ENCODE measurements at regions not wholly inside any gene's neighbourhood (a gene's known extent, or its start where the extent isn't known, plus 50 kb on each side); places are given as distances from the start of the nearest gene placed in this dataset.

DNA sequence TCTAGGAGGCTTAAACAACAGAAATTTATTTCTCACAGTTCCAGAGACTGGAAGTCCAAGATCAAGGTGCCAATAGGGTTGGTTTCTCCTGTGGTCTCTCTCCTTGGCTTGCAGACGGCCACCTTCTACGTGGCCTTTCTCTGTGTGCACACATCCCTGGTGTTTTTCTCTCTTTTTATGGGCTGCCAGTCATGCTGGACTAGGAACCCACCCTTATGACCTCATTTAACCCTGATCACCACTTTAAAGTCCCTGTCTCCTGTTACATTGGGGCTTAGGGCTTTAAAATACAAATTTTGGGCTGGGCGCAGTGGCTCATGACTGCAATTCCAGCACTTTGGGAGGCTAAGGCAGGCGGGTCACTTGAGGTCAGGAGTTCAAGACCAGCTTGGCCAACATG, 157.1 kb downstream of the TLE1 start:
- DNase-seq: no peak

DNA sequence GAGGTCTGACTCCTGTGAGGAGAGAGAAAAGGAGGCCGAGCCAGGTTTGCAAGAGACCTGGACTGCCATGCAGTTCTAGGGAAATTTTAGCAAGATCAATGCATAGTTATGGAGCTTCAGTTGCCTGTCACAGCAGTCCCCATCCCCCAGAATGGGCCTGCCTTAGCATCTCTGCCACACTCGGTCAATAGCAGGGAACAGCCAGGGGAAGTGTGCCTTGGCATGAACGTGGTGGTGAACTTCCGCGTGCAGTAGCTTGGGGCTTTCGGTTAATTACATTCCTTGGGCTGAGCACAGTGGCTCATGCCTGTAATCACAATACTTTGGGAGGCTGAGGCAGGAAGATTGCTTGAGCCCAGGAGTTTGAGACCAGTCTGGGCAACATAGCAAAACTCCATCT, 157.8 kb downstream of the TLE1 start:
- no peak for DNase-seq

DNA sequence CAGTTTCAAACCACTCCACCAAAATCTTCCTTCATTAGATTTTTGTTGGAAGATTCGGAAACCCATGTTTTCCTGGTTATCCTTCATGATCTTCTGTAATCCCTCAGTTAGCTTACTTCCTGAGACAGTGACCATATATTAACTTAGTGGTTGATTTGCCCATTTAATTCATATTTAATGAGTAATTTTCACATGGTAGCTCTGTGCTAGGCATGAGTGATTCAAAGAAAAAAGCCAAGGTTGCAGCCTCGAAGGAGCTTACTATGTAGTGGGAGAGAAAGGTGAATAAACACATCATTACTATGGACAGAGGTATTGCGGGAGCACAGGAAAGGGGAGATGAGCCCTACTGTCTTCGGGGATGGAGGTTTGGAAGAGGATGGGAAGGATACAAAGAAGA, 158.5 kb downstream of the TLE1 start:
- DNase-seq: no peak

DNA sequence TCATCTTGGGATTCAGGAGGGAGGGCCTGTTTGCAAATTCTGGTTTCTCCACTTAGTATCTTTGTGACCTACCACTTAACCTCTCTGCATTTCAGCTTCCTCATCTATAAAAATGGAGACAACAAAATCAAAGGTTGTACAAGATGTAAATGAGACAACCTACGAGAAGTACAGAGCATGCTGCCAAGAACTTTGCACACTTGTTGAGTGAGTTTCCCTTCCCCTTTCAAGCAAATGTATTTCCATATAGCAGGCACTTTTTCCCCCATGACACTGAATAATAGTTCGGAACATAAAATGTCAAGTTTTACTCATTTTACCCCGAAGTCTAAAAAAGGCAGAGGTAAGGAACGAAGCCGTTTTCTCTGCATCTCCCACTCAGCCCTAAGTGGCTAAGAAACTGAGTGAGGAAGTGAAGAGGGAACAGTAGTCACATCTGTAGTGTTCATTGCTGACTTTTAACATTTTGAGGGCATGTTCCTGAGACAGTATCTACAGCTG, 159.0 kb downstream of the TLE1 start:
- no peak for DNase-seq

DNA sequence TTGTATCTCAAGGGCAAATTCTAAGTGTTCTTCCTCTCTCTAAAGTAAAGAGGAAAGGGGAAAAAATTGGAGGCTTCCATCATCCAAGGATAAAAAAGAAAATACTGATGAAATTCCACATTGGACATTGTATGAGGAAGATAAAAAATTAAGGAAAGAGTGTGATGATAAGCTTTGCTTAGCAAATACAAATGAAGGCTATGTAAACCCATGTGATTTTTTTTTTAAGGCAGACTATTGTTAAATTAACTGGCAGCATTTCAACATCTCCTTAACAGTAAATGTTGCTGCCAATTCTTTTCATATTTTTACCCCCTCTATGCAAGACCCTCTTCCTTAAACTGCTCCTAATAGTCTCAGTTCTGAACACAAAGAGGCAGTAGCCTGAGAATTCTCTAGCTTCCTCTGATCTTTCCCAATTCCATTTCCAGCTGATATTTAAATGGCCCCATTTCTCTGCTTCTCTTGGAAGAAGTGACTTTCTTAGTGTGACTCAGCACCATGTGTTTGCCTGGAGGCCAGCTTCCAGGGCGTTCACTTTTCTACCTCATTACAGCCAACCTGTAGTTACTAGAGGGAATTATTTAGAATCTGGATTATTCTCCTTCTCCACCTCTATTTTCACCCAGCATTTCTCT, 159.7 kb downstream of the TLE1 start:
- no peak for DNase-seq

DNA sequence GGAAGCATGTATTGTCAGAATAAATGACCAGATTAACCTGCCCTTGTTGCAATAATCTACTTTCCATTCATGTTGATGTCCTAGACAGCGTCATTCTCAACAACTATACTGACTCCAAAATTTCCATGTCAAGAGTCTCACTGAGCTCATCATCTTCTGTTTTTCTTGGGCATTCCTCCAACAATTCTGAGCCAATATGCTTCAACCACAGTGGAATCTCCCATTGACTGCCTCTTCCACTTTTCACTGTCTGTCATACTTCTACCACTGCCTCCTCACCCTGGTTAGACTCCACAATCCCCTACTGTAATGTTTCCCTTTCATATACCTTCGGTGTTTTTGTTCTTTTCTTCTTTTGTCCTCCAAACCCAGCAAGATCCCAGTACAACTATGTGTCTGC, 162.8 kb downstream of the TLE1 start:
- no peak for DNase-seq

DNA sequence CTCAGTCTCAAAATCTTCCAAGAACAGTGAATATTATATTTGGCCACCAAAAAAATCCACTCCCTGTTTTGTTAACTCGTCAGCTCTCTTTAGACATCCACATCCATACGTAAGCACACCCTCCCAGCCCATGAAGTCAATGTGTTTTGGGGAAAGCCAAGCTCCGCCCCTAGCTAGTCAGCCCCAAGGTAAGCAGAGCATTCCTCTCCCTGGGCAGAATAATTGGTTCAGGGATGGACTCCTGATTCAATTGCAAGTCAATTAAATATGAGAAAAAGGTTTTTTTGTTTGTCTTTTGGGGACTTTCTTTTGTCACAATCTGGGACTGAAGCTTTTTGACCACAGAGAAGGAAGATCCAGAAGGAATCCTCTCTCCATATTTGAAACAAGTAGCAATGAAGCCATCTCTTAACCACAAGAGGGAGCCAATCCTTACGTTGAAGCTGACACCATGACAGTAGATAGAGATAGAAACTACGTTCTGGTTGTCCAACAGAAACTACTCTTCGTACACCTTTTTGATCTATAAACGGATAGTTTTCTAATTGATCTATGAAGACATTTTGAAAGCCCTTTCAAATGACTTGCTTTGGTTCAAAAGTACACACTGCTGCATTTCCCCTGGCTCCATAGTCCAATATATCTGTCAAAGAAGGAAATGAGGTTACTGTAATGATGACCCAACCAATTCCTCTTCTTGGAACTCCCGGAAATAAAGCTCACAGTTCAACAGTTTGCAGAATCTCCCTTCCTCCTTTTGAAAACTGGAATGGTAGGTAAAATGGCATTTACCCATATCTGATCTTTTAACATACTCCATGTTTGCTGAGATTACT, 166.4 kb downstream of the TLE1 start:
- no peak for DNase-seq

DNA sequence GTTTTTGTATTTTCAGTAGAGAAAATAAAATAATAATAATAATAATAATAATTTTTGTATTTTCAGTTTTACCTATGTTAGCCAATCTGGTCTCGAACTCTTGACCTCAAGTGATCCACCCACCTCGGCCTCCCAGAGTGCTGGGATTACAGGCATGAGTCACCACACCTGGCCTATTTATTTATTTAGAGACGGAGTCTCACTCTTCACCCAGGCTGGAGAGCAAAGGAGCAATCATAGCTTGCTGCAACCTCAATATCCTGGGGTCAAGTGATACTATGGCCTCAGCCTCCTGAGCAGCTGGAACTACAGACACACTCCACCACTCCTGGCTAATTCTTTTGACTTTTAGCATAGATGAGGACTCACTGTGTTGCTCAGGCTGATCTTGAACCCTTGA, 167.5 kb downstream of the TLE1 start:
- DNase-seq: no peak

DNA sequence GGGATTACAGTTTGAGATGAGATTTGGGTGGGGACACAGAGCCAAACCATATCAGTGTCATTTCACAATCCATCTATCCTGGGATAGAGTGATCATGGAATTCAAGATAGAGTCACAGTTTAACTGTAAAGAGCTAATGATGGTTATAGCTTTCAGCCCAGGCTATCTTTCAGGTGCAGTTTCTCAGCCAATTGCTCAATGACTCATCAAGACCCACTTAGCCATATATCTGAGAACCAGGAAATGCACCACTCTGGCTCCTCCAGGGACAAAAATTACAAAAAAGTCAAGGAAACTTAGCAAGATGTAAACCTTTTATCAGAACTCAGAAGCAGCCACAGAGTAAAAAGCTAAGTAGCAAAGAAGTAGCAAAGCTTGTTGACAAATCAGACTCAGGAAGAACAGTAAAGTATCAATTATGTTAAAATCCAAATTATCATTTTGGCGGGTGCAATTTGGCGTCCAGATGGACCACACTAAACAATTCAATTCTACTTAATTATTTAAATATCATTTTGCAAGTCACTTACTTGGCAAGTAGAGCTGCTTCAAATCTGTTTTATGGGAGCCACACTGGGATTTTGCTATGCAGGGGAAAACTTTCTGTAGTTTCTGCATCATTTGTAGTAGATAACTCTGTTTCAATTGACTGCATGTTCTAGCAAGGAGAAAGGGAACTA, 169.4 kb downstream of the TLE1 start:
- no peak for DNase-seq

DNA sequence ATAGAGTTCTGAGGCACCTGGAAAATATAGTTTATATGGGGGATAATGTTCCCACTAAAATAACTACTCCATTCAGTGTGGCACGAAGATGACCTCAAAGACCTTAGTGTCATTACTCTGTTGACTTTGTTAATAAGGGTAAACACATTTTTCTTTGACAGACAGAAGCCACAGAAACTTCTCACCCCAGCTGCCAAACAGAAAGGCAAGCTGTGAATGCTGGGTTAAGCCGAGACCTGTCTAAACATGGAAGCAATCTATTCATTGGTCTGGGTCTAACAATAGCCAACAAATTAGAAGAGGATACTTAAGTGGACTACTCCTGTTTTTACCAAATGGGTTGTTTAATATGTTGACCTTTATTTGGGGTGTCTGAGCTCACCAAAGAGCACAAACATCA, 171.4 kb downstream of the TLE1 start:
- DNase-seq: no peak

DNA sequence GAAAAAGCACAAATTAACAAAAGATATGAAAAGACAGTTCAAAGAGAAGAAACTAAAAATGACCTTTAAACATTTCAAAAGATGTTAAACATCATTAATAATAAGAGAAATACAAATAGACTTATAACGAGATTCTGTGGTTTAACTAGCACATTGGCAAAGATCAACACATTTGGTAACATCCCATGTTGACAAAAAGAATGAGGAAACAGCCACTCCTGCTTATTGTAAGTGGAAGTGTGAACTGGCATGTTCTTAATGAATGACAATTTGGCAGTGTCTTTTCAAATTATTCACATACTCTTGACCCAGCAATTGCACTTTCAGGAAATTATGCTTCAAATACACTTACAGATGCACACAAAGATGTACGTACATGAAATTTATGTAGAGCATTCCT, 176.3 kb downstream of the TLE1 start:
- no peak for DNase-seq

DNA sequence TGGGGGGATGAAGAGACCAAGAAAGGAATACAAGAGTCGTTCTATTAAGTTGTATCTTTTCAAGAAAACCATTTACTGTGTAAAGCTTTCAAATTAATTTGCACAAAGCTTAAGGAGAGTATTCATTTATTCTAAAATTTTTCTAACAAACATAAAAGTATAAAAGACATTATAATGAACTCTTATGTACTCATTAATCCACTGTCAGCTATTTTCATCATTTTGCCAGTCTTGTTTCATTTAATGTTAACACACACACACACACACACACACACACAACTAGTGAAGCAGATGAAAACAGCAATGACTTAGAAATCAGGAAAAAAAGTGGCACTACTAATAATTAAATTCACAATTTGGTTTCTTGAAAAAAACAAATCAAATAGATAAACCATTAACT, 176.7 kb downstream of the TLE1 start:
- no peak for DNase-seq

DNA sequence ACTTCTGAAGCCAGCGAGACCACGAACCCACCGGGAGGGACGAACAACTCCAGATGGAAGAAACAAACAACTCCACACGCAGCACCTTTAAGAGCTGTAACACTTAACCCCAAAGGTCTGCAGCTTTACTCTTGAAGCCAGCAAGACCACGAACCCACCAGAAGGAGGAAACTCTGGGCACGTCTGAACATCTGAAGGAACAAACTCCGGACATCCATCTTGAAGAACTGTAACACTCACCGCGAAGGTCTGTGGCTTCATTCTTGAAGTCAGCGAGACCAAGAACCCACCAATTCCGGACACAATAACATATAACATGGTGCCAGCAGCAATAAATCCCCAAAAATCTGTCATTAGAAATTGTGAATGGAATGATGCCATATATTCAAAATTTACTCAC, 180.9 kb downstream of the TLE1 start:
- DNase-seq: no peak

DNA sequence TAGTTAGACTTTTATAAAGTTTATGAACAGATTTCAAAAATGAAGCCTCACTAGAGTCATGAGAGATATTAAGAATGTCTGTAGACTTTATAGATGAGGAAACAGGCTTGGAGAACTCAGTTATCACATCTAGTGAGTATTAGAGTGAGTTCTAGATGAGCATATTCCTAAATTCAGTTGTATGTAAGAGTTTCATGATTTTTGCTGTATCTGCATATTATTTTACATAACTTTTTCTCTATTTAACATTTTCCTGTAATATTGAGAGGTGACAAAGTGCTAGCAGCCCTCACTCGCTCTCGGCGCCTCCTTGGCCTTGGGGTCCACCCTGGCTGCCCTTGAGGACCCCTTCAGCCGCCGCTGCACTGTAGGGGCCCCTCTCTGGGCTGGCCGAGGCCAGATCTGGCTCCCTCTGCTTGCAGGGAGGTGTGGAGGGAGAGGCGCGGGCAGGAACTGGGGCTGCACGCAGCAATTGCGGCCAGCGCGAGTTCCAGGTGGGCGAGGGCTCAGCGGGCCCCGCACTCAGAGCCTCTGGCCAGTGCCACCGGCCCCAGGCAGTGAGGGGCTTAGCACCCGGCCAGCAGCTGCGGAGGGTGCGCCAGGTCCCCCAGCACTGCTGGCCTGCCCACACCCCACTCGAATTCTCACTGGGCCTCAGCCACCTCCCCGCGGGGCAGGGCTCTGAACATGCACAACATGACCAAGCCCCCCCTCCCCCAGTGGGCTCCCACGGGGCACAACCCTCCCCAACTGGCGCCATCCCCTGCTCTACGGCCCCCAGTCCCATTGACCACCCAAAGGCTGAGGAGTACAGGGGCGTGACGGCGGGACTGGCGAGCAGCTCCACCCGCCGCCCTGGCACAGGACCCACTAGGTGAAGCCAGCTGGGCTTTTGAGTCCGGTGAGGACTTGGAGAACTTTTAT, 182.1 kb downstream of the TLE1 start:
- DNase-seq: no peak

DNA sequence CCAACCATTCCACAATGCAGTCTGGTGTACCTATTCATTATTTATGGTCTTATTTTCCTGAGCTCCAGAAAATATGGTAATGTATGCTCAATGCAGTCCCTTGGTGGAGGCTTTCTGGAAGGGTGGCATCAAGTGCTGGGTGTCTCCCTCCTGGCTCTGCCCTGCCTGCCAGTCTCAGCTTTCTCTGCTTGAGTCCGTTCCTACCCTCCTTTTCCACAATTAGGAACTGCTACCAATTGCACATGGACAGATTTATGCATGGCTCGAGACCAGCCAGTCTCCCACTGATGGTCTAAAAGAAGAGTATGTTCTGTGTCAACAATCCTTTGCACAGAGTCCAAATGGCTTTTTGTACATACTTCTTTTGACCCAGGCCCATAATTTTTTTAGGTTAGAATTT, 189.8 kb downstream of the TLE1 start:
- DNase-seq: no peak

DNA sequence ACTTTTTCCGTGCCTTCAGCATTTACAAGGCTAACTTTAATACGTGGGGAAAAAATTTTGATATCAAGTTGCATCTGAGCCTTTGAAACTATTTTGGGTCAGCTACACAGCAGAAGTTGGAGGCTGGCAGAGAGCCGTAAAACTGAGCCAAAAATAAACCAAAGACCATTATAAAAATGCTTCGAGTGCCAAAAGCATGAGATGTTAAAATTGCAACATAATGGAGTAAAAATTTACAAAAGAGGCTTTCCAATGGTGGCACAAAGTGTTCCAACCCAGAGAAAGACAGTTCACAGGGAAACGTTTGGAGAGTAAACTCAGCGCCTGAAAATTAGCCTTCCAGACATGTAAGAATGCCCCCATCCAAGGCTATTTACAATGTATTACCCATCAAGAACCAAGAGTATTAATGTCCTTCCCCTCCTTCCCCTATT, 190.3 kb downstream of the TLE1 start:
- no peak for DNase-seq

DNA sequence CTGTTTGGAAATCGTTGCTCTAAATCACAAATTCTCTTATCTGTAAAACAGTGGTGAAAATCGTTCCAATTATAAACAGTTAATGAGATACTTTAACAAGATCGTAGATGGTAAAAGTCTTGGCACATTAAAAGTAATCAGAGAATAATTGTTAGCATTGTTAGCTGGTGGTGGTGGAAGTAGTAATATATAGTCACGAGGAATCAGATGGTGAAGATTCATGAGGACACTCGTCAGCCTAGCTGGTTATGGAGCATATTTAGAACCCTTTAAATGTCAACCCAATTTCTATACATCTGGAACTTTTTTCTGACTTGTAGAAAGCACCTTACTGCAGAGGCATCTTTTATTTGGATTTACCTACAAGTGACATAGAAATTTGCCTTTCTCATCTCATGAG, 190.8 kb downstream of the TLE1 start:
- no peak for DNase-seq

DNA sequence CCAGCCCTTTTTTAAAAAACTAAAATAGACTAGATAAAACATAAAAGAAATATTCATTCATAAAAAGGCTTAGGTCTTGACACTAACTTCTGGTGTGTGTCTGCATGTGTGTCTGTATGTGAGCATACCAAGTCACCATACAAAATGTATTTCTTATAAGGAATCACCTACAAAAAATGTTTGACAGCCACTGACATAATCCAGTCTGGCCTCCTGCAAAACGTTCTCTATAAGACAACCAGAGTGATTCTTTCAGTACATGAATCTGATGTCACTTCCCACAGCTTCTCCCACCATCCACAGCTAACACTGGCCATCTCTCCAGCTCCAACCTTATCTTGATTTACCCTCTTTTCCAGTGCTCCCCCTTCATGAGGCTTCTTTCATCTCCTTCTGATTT, 192.3 kb downstream of the TLE1 start:
- DNase-seq: no peak

DNA sequence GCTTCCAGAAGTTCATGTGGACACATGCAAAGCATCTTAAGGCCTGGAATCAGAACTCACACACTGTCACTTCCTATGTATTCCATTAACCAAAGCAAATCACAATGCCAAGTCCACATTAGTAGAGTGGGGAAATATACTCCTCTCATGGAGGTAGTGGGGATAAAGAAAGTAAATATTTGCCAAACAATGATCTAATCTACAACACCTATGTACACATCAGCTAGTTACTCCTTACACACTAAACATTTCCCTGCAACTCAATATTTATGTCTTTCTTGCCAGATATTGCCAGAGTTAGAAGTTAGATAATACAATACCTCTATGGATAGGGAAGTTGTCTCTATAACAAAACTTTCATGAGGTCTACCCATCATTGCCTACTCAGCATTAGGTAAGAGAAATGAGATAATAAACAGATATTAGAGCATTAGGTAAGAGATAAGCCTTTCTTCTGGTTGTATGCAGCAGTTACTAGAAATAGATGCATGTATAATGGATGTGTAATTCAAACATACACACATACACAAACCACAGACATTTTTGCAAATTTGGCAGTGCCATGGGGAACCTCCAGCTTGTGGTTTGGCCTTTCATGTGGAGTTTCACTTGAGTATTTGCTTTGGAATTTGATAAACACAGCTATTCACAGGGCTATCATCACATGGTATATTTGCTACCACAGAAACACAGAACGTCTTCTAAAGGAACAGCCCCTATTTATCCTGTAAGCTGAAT, 196.5 kb downstream of the TLE1 start:
- no peak for DNase-seq

DNA sequence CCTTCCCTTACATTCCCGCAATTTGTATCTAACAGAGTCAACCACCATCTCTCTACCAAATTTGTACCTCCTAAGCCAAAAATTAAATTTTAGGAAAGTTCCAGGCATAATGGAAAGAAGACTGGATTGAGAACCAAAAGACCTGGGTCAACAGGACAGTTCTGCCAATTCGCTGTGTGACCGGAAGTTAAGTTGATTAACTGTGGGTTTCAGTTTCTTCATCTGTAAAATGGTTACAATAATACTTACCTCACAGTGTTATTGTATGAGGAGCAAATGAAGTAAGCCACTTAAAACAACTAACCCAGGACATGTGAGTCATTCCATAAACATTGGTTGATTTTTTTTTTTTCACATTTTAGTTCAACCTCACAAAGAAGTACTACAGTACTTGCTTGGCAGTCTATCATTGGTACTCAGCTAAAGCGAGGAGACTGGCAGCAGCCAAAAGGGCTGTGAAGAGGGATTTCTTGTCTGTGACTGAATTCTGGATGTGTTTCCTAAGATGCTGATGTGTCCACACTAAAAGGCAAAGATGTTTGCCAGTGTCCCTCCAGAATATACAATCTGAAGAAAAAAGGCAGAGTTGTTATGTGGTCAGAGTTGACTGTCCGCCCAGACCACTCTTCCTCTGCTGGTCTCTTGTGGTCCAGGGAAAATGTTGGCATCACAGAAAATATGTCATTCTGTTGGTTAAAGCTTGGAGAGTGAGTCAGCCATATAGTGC, 198.6 kb downstream of the TLE1 start:
- DNase-seq: no peak

DNA sequence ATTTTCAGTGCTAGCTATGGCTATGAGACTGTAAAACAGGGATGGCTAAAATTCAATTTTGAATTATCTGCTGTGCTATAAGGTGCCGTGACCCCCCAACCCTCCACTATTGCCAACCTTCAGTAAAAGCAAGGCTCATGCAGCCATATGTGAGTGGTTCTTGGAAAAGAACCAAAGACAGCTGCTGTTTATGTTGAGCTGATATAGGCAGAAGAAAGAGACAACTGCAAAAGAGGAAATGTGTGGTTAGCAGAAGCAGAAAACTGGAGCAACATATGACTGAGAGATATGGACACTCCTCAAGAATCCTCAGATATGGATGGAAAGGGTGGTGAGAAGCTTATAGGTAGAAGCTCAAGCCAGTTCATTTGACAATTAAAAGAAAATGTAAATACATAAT, 200.3 kb downstream of the TLE1 start:
- DNase-seq: no peak
